ENCODE measurements at regions not wholly inside any gene's neighbourhood (a gene's known extent, or its start where the extent isn't known, plus 50 kb on each side); places are given as distances from the start of the nearest gene placed in this dataset.

DNA sequence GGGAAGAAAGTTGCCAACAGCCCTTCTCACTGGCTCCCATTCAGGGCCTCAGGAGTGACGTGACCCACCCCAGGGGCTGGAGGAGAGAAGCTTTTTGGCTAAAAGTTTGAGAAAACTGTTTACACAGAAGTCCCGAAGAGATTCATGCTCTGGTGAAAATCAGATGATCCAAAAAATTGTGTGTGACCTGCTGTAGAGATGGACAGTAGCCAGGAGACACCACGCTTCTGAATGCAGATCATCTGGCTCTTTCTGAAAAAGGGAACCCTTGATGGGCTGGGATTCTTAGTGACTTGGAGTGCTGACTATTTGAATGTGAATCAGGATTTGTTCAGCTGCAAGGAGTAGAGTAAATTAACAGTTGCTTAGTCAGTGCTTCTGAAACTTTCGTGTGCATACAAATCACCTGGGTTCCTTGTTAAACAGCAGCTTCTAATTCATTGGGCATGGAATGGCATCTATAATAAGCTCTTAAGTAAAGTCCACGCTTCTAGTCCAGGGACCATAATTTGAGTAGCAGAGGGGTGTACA lies 265.1 kb downstream of the PREX1 start:
- TF ChIP-seq, protein P1, sequence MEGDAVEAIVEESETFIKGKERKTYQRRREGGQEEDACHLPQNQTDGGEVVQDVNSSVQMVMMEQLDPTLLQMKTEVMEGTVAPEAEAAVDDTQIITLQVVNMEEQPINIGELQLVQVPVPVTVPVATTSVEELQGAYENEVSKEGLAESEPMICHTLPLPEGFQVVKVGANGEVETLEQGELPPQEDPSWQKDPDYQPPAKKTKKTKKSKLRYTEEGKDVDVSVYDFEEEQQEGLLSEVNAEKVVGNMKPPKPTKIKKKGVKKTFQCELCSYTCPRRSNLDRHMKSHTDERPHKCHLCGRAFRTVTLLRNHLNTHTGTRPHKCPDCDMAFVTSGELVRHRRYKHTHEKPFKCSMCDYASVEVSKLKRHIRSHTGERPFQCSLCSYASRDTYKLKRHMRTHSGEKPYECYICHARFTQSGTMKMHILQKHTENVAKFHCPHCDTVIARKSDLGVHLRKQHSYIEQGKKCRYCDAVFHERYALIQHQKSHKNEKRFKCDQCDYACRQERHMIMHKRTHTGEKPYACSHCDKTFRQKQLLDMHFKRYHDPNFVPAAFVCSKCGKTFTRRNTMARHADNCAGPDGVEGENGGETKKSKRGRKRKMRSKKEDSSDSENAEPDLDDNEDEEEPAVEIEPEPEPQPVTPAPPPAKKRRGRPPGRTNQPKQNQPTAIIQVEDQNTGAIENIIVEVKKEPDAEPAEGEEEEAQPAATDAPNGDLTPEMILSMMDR (IDR thresholded peaks at IDR 0.05) = no peak
- no peak for TF ChIP-seq POLR2A (IDR thresholded peaks at IDR 0.05)
